ENCODE measurements at regions not wholly inside any gene's neighbourhood (a gene's known extent, or its start where the extent isn't known, plus 50 kb on each side); places are given as distances from the start of the nearest gene placed in this dataset.

DNA sequence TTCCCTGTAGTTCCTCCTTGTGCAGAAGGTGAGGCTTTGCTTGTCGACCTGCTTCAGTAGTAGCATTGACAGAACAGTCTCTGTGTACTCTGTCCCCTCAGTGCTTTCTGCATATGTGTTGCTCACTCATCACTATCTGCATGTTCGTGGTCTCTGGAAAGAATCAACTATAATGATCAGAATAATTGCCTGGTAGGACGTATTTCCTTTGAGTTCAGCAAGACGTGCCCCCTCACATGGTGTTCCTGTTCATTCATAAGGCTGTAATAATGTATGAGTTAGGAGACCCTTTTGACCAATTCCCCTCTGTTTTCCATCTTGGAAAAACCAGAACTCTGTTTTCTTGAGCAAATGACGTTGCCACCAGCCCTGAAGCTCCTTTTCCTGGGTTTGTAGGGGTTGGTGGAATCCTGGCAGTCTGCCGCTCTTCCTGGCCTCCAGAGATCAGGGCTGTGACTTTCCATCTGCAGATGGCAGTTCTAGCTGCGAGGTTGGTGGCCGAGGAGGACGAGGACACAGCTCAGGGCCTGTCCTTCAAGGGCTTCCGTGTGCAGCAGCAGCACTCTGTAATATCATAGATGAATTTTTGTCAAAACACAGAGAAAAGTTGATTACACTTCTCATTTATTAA, 61.9 kb downstream of the EXOSC2 start:
- no peak for DNase-seq (ENCODE audit: low spot score)

- DNase-seq (ENCODE audit: low spot score), result peak; percentile 50
These were observed 62.5 kb downstream of the EXOSC2 start for GRCh38 chr9:130756037-130756436.

- no peak for DNase-seq (ENCODE audit: low spot score)
These were observed 63.0 kb downstream of the EXOSC2 start for GRCh38 chr9:130756455-130757152.

DNA sequence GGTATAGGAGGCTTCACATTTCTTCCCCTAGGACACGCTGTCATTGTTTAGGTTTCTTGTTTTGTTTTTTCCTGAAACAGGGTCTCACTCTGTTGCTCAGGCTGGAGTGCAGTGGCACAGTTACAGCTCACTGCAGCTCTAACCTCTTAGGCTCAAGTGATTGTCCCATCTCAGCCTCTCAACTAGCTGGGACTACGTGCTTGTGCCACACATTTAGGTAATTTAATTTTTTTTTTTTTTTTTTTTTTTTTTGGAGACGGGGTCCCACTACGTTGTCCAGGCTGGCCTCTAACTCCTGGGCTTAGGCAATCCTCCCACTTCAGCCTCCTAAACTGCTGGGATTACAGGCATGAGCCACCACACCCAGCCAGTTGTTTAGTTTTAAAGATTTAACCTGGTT, 66.2 kb downstream of the EXOSC2 start:
- no peak for DNase-seq (ENCODE audit: low spot score)

DNA sequence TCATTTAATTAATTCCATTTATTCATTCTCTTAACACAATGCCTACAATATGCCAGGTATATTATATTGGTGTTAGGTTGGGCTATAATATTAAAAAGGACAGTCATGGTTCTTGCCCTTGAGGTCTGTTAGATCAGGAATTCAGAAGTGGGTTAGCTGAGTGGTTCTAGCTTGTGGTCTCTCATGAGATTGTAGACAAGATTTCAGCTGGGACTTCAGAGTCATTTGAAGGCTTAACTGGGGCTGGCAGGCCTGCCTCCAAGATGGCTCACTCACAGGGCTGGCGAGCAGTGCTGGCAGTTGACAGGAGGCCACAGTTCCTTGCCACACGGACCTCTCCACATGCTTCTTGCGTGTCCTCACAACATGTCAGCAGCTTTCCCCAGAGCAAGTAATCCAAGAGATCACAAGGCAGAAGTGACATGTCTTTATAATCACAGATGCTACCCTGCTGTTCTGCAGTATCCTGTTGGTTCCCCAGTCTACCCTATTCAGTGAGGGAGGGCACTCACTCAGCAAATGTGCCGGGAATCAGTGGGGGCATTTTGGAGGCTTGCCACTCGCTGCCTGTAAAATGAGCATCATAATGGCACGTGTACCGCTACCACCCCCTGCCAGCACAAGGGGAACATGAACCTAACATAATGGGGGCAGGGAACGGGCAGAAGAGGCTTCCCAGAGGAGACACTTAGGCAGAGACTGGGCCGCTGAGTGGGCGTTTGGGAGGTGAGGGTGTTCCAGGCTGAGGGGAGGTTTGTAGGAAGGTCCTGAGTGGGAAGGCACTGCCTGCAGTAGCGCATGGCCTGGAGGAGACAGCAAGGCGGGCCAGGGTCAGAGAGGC, 70.0 kb downstream of the EXOSC2 start:
- no peak for DNase-seq (ENCODE audit: low spot score)

- DNase-seq (ENCODE audit: low spot score), result no peak
These were observed 69.7 kb upstream of the ABL1 start for GRCh38 chr9:130765137-130766020.

- no peak for DNase-seq (ENCODE audit: low spot score)
These were observed 68.8 kb upstream of the ABL1 start for GRCh38 chr9:130766021-130766926.

DNA sequence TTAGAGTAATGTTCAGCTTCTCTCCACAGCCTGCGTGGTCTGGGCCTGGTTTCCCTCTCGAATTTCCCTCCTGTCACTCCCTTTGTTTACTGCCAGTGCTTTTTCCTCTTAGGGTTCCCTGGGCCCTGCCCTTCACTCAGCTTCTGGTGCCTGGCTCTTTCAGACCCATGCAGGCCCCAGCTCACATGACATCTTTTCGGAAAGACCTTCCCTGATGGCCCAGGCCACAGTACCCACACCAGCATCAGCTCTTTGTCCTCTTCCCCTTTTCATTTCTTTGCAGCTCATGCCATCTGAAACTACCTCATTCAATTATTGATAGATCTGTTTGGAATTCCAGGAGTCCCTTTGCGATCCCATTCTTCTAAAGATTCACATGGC, 68.1 kb upstream of the ABL1 start:
- peak; percentile 48 for DNase-seq (ENCODE audit: low spot score)

GRCh38 chr9:130768265-130768664, 66.8 kb upstream of the ABL1 start:
- no peak for DNase-seq (ENCODE audit: low spot score)

- no peak for DNase-seq (ENCODE audit: low spot score)
These were observed 66.1 kb upstream of the ABL1 start for GRCh38 chr9:130768891-130769403.

DNA sequence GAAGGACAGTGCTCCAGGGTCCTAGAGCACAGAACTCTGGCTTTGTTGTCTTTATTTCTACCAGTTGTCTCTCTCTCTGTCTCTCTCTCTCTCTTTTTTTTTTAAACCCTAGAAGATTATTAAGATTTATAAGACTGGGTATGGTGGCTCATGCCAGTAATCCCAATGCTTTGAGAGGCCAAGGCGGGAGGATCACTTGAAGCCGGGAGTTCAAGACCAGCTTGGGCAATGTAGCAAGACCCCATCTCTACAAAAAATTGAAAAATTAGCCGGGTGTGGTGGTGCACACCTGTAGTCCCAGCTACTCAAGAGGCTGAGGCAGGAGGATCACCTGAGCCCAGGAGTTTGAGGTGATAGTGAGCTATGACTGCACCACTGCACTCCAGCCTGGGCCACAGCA, 65.0 kb upstream of the ABL1 start:
- no peak for DNase-seq (ENCODE audit: low spot score)

DNA sequence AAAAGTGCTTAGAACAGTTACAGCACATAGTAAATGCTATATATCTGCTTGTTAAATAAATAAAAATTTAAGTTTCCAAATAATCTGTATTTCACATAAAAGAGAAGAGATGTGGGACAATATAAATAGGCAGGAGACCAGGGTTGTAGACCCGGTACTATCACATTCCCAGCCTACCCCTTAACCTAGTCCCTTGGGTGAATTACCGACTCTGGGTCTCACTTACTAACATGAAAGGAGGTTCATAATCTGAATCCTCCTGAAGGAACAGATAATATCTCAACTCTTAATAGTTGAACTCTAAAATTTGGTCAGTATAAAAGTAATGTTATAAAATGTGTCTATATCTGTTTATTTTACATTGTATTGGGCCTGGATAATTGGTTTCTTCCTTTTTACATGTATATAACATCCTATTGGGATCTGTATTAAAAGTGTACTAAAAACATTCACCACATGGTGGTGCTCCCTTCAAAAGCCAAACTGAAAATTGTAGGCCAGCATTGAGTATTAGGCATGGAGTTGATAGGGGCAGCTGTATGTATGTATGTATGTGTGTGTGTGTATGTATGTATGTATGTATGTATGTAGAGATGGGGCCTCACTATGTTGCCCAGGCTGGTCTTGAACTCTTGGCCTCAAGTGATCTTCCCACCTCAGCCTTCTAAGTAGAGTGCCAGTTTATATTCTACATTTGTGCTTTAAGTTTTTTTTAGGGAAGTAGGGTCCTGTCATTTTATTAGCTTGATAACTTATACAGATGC, 64.2 kb upstream of the ABL1 start:
- DNase-seq (ENCODE audit: low spot score), result peak; percentile 76

- no peak for DNase-seq (ENCODE audit: low spot score)
These were observed 62.9 kb upstream of the ABL1 start for GRCh38 chr9:130772185-130772584.

- DNase-seq (ENCODE audit: low spot score), result no peak
These were observed 60.9 kb upstream of the ABL1 start for GRCh38 chr9:130774183-130774582.

DNA sequence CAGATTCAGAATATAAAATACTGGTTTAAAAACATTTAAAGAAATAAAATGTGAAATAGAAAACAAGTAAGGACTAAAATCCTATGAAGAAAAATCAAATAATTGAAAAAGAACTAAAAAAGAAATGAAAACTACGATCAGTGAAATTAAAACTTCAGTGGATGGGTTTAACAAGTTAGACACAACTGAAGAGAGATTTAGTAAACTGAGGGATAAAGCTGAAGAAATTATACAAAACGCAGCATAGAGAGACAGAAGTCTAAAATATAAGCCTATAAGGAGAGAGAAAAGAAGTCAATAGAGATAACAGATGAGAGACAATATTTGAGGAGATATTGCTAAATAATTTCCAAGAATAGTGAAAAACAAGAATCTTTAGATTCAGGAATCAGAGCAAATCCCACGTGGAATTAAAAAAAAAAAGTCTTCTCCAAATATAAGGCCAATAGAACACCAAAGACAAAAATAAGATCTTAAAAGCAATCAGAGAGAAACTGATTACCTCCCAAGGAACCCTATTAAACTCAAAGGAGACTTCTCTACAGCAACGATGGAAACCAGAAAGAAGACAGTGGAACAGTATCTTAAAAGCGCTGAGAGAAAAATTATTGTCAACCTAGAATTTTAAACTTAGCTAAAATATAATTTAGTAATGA, 59.6 kb upstream of the ABL1 start:
- DNase-seq (ENCODE audit: low spot score), result no peak

DNA sequence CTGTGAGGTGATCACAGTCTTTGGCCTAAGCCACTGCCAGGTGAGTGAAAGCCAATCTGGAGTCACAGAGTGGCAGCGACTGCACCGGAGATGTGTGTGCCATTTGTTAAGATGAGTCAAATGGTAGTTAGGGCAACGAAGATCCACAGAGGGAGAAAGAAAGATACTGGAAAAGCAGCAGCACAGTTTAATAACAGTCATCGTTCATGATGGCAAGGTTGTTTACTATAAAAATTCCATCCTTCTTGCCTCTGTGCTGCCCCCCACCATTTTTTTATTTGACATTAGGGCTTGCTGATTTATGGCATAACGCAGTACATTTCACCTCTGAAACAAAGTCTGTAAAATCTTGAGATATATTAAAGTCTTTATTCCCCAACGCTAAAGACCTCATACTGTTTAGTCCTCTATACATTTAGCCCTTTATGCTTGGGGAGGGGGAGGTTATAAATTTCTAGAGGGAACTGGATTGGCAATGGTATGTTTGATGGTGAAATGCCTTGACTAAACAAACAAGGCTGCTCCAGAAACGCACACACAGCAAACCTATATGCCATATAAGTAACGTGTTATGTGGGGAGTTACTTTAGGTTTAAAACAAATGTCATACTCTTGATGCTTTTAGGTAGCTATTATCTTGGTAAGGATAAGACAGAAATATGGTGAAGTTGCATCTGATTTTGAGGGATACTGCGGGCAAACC, 55.8 kb upstream of the ABL1 start:
- no peak for DNase-seq (ENCODE audit: low spot score)

GRCh38 chr9:130780415-130780814, 54.6 kb upstream of the ABL1 start:
- DNase-seq (ENCODE audit: low spot score), result no peak

DNA sequence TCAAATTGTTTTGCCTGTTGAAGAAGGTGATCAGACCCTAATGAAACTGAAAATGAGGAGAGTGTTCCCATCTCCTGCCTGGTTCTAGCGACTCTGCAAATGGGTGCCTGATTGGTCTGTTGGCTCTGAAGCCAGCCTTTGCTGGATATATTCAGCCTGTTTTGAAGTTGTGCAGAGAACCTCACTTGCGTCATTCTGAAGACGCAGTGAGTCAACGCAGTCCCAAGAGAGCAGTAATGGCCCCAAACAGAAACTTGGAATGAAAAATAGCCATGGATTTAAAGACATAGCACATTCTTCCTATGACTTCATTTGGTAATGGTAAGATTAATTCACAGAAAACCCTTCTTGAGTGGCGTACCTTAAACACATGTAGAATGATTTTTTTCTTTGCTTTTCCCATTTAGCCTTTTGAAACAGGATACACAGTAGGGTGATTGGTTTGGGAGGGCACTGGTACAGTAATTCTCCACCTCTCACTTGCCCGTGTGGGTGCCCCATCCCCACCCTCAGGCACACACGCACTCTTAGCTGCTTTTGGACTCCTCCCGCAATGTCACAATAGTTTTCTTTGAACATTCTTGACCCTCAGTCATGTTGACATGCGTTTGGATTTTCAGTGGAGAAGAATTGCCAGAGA, 54.1 kb upstream of the ABL1 start:
- DNase-seq (ENCODE audit: low spot score), result no peak
